Heart right ventricle (tissue), 16 donors: ENCODE measurements at regions not wholly inside any gene's neighbourhood (a gene's known extent, or its start where the extent isn't known, plus 50 kb on each side); places are given as distances from the start of the nearest gene placed in this dataset.
"Not testable (repeated sequence)": the region's sequence is repeated elsewhere in the genome, so short reads cannot be mapped to it uniquely, and the experiment has no call there.

Experiments
- ATAC-seq, 8 donors: fragments of 200-7000 bp; cut with Tn5 transposase; one replicate each; pipeline ENCODE4 v1.9.1; 2020; ENCODE audit warnings: mild to moderate bottlenecking in 8 of 8, moderate library complexity in 8 of 8, moderate number of reproducible peaks in 1 of 8
- DNase-seq, 2 donors: peaks; one replicate each; pipeline ENCODE4 v3.0.0-alpha.2; 2020
- H3K27ac ChIP-seq, 10 donors: fragments of 200-600 bp; sonication (generic) in 2 of 10; one replicate each; pipeline versions ENCODE4 v1.5.0 to v1.8.0; 2020 to 2022; ENCODE audit warnings: mild to moderate bottlenecking in 3 of 10
- H3K27me3 ChIP-seq, 7 donors: fragments of 200-600 bp; one replicate each; pipeline ENCODE4 v1.8.0; 2021 to 2022; ENCODE audit warnings: mild to moderate bottlenecking in 2 of 7
- H3K36me3 ChIP-seq, 9 donors: fragments of 200-600 bp; sonication (generic) in 1 of 9; one replicate each; pipeline versions ENCODE4 v1.5.0 to v1.8.0; 2020 to 2022; ENCODE audit warnings: mild to moderate bottlenecking in 2 of 9
- H3K4me1 ChIP-seq, 9 donors: fragments of 200-600 bp; sonication (generic) in 1 of 9; one replicate each; pipeline versions ENCODE4 v1.5.0 to v1.8.0; 2020 to 2022; ENCODE audit warnings: mild to moderate bottlenecking in 4 of 9
- H3K4me3 ChIP-seq, 10 donors: fragments of 200-600 bp; sonication (generic) in 2 of 10; one replicate each; pipeline versions ENCODE4 v1.5.0 to v1.8.0; 2020 to 2022; ENCODE audit warnings: mild to moderate bottlenecking in 7 of 10, moderate library complexity in 2 of 10
- H3K9me3 ChIP-seq, 11 donors: fragments of 200-600 bp in 10 of 11; sonication (generic) in 2 of 11; one replicate each; pipeline versions ENCODE4 v1.5.0 to v1.8.0; 2013 to 2022; ENCODE audit warnings: mild to moderate bottlenecking in 2 of 11, control low read depth in 1 of 11, moderate library complexity in 1 of 11
- whole genome bisulfite sequencing, 2 donors: extraction: QIAGEN DNeasy Blood & Tissue Kit; methylation state at CpG; one replicate each; pipeline ENCODE4 v1.1.7; 2013; ENCODE audit warnings: inconsistent platforms in 1 of 2; 5-methylcytosine and 5-hydroxymethylcytosine counted together
- intact Hi-C, 10 donors: fragments of 100-400 bp; cut with DNase I; formaldehyde crosslinking; loops; one replicate each; pipeline versions ENCODE4 v1.11.1 to v1.14.2; 2022
- TF ChIP-seq, protein P1 (sequence below), 9 donors: fragments of 200-600 bp; sonication (generic) in 2 of 9; IDR thresholded peaks; one replicate each; pipeline versions ENCODE4 v1.5.0 to v1.8.0; 2021 to 2022; ENCODE audit warnings: antibody characterized with exemption in 9 of 9, mild to moderate bottlenecking in 5 of 9, moderate library complexity in 1 of 9
- donor health status: Arrhythmogenic right ventricular cardiomyopathy.
- donor health status: ischemic (EF 13 %, LVEDD 7.1; RV severe dilation, severe dysfunction).
- donor health status: healthy with polysubstance abuse.
- donor health status: DM: no; HTN: yes; CAD: no.
- donor health status: DM: no; HTN: no; CAD: no.
- donor health status: ischemic (EF 25% LVEDD 6.9; RV normal size, moderate dysfunction).
- donor health status: ischemic (EF 25% LVEDD 5.7; RV mildly dilated, moderate dysfunction).
- donor health status: healthy.
- donor health status: DM: yes; HTN: yes; CAD: no.
- donor health status: Ischemic cardiomyopathy.
- donor health status: ischemic (EF 35%, LVEDD 5.7; RV mildly dilated, moderate dysfunction).
- donor health status: nonischemic (EF 11% LVEDD 7.7; RV severe dilation, severe dysfunction).
- donor health status: DM: yes; HTN: yes; CAD: no.
- donor health status: PGD.
- donor health status: ischemic (EF 29% LVEDD 5.4; RV normal size, mild dysfunction).
- donor health status: nonischemic (EF 23%, LVEDD 6.1; RV moderate dilation, normal function).

DNA sequence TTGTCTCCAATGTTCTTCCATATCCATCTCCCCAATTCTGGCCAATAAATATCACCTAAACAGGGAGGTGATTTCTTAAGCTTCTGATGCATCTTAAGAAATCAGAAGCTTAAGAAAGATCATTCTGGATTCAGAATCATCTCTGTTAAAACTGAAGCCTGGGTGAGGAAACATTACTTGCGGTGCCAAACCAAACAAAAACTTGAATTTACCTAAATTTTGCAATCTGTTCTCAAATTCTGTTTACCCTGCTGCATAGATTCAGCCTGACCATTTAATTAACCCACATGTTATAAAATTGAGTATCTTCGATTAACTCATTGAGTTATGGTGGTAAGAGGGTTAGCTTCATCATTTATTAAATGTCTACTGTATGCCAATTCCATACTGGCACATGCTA, 204.4 kb upstream of the ZNF385D start:
- no peaks in the 10 kb centered on the region for H3K27me3 ChIP-seq
- no peaks in the 10 kb centered on the region for H3K36me3 ChIP-seq
- H3K4me3 ChIP-seq = no peak overlapping the region
- H3K9me3 ChIP-seq = peaks cover 0 to 6% (median 0%) of the 10 kb centered on the region in 11 donors
- TF ChIP-seq, protein P1, sequence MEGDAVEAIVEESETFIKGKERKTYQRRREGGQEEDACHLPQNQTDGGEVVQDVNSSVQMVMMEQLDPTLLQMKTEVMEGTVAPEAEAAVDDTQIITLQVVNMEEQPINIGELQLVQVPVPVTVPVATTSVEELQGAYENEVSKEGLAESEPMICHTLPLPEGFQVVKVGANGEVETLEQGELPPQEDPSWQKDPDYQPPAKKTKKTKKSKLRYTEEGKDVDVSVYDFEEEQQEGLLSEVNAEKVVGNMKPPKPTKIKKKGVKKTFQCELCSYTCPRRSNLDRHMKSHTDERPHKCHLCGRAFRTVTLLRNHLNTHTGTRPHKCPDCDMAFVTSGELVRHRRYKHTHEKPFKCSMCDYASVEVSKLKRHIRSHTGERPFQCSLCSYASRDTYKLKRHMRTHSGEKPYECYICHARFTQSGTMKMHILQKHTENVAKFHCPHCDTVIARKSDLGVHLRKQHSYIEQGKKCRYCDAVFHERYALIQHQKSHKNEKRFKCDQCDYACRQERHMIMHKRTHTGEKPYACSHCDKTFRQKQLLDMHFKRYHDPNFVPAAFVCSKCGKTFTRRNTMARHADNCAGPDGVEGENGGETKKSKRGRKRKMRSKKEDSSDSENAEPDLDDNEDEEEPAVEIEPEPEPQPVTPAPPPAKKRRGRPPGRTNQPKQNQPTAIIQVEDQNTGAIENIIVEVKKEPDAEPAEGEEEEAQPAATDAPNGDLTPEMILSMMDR (IDR thresholded peaks at IDR 0.05) = no peak
- DNase-seq (no peak), ATAC-seq (no peak)
- H3K27ac ChIP-seq = no peak overlapping the region
- no peaks in the 10 kb centered on the region for H3K4me1 ChIP-seq
- intact Hi-C loops = no loop called here
- 88 to 94% methylated on average over 2 of the region's 2 CpGs for WGBS, 2 donors

DNA sequence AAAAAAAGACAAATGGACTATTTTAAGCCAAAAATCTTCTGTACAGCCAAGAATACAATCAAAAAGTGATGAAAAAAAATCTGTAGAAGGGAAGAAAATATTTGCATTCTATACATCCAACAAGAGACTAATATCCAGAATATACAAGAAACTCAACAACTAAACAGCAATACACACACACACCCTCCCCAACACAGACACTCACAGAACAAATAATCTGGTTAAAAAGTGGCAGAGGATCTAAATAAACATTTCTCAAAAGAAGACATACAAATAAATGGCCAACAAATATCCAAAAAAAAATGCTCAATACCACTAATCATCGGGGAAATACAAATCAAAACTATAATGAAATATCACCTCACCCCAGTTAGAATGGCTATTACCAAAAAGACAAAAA, 209.0 kb upstream of the ZNF385D start:
- H3K27ac ChIP-seq = no peak overlapping the region
- ATAC-seq (no peak), DNase-seq (no peak)
- WGBS, 2 donors = 50 to 93% methylated on average over 1 of the region's 1 CpG
- H3K4me3 ChIP-seq = no peak overlapping the region
- no peaks in the 10 kb centered on the region for H3K27me3 ChIP-seq
- peaks cover 0 to 12% (median 0%) of the 10 kb centered on the region in 9 donors for H3K4me1 ChIP-seq
- H3K36me3 ChIP-seq = no peaks in the 10 kb centered on the region
- TF ChIP-seq, protein P1 (IDR thresholded peaks at IDR 0.05) = no peak
- intact Hi-C loops = no loop called here
- no peaks in the 10 kb centered on the region for H3K9me3 ChIP-seq

DNA sequence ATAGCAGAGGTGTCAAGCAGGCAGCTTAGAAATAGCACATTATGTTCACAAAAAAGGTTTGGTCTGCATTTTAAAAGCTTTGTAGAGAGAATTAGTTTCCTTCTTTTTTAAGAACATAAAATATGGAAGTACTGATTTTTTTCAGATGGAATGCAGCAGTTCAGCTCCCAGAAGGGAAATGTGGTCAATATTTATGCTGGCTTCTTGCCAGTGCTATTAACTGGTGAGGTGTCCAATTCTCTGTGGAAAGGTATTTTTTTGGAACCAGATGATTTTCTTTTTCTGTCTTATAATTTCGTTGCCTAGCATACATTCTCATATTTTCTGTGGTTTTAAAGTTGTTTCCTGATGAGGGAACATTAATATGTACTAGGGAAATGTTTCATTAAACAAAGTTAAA, 211.4 kb upstream of the ZNF385D start:
- Histone ChIP-seq H3K4me1 (peaks cover 0 to 12% (median 0%) of the 10 kb centered on the region in 9 donors), H3K27me3 (no peaks in the 10 kb centered on the region), H3K36me3 (no peaks in the 10 kb centered on the region), H3K9me3 (no peaks in the 10 kb centered on the region), H3K4me3 (no peak overlapping the region), H3K27ac (no peak overlapping the region)
- DNase-seq (no peak), ATAC-seq (no peak)
- intact Hi-C loops = no loop called here
- WGBS, 2 donors = 25 to 53% methylated on average over 1 of the region's 1 CpG
- TF ChIP-seq, protein P1 (IDR thresholded peaks at IDR 0.05) = no peak

DNA sequence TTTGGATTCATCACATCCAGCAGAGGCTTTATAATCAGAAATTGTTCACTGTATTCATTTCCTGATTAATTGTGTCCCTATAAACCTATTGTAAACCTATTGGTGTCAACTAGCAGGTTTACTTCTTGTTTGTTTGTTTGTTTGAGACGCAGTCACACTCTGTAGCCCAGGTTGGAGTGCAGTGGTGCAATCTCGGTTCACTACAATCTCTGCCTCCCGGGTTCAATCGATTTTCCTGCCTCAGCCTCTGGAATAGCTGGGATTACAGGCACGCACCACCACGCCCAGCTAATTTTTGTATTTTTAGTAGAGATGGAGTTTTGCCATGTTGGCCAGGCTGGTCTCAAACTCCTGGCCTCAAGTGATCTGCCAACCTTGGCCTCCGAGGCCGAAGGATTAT, 215.4 kb upstream of the ZNF385D start:
- WGBS, 2 donors = 86 to 94% methylated on average over 8 of the region's 8 CpGs

DNA sequence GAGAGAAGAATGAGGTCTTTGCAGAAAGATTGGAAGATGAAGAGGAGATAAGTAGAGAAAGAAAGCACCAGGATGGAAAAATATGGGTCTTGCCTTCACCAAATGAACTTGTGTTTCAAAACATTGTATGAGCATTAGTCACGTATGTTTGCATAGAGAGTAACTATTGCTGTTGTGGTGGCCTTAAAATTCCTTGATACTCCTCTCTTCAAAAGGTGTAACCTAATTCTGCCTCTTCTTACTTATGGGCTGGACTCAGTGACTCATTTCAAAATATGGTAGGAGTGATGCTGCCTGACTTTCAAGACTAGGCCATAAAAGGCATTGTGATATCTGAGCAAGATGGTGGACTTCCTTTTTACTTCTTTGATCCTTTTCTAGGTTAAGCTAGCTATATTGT, 228.7 kb upstream of the ZNF385D start:
- ATAC-seq (no peak), DNase-seq (no peak)
- H3K27ac ChIP-seq = no peak overlapping the region
- H3K9me3 ChIP-seq = peaks cover 0 to 11% (median 0%) of the 10 kb centered on the region in 11 donors
- H3K27me3 ChIP-seq = no peaks in the 10 kb centered on the region
- intact Hi-C loops = no loop called here
- H3K36me3 ChIP-seq = no peaks in the 10 kb centered on the region
- no peaks in the 10 kb centered on the region for H3K4me1 ChIP-seq
- 90 to 96% methylated on average over 1 of the region's 1 CpG for WGBS, 2 donors
- TF ChIP-seq, protein P1 (IDR thresholded peaks at IDR 0.05) = no peak
- no peak overlapping the region for H3K4me3 ChIP-seq

More for the DNA sequence above, 215.4 kb upstream of the ZNF385D start:
- H3K9me3 ChIP-seq = peaks cover 0 to 18% (median 0%) of the 10 kb centered on the region in 11 donors
- not testable (repeated sequence) for H3K27ac ChIP-seq, H3K27me3 ChIP-seq, ATAC-seq, H3K36me3 ChIP-seq, H3K4me3 ChIP-seq, DNase-seq
- intact Hi-C loops = loop anchor here in 1 of 10 donors (5.0 kb wide), 1 partner anchor 231 kb away; no protein-coding TSS in a partner anchor
- peaks cover 0 to 12% (median 0%) of the 10 kb centered on the region in 9 donors for H3K4me1 ChIP-seq
